ENCODE measurements at regions not wholly inside any gene's neighbourhood (a gene's known extent, or its start where the extent isn't known, plus 50 kb on each side); places are given as distances from the start of the nearest gene placed in this dataset.

GRCh38 chrX:35622040-35622439, 176.1 kb upstream of the MAGEB16 start:
- Mint-ChIP-seq H3K27ac (ENCODE audit: unreplicated experiment) (no peak overlapping the region), H3K27me3 (ENCODE audit: insufficient read depth, unreplicated experiment) (no peaks in the 10 kb centered on the region), H3K4me3 (ENCODE audit: unreplicated experiment) (no peak overlapping the region), H3K9me3 (ENCODE audit: unreplicated experiment) (no peaks in the 10 kb centered on the region), H3K4me1 (ENCODE audit: low read depth, unreplicated experiment) (no peaks in the 10 kb centered on the region), H3K36me3 (ENCODE audit: insufficient read depth, unreplicated experiment) (no peaks in the 10 kb centered on the region)
- TF ChIP-seq CTCF (IDR thresholded peaks at IDR 0.05; ENCODE audit: insufficient read depth in 1 of 2, low read depth in 1 of 2, low read length in 1 of 2, severe bottlenecking in 1 of 2, unreplicated experiment in 1 of 2), result no peak
- intact Hi-C loops (cut with micrococcal nuclease; ENCODE audit: unreplicated experiment), result no loop called here
- ChIA-PET POLR2A (no interaction called here), CTCF (no interaction called here)
- Histone ChIP-seq H3K4me3 (ENCODE audit: low read depth, low read length) (no peak overlapping the region), H3K9me3 (no peaks in the 10 kb centered on the region), H3K36me3 (ENCODE audit: control insufficient read depth, insufficient read depth, low read length) (no peaks in the 10 kb centered on the region), H3K27me3 (replicated peaks; ENCODE audit: control insufficient read depth, insufficient read depth, low read length) (no peaks in the 10 kb centered on the region), H3K4me1 (0 out of 2 replicates have a peak, but pooled peaks cover 4% of the 10 kb centered on the region)
- no TSS peak for BruUV-seq (replicated peaks)
- no peak for DNase-seq

- DNase-seq, result no peak
- H3K9me3 Mint-ChIP-seq (ENCODE audit: unreplicated experiment), result no peaks in the 10 kb centered on the region
- Histone ChIP-seq H3K4me1 (0 out of 2 replicates have a peak, but pooled peaks cover 4% of the 10 kb centered on the region), H3K27me3 (replicated peaks; ENCODE audit: control insufficient read depth, insufficient read depth, low read length) (no peaks in the 10 kb centered on the region), H3K4me3 (ENCODE audit: low read depth, low read length) (no peak overlapping the region), H3K9me3 (no peaks in the 10 kb centered on the region), H3K36me3 (ENCODE audit: control insufficient read depth, insufficient read depth, low read length) (no peaks in the 10 kb centered on the region)
- BruUV-seq (replicated peaks), result no TSS peak
- POLR2A ChIA-PET, result no interaction called here
- no peak for TF ChIP-seq CTCF (IDR thresholded peaks at IDR 0.05; ENCODE audit: insufficient read depth in 1 of 2, low read depth in 1 of 2, low read length in 1 of 2, severe bottlenecking in 1 of 2, unreplicated experiment in 1 of 2)
- CTCF ChIA-PET, result no interaction called here
- no peak overlapping the region for H3K4me3 Mint-ChIP-seq (ENCODE audit: unreplicated experiment)
- intact Hi-C loops (cut with micrococcal nuclease; ENCODE audit: unreplicated experiment), result no loop called here
- H3K4me1 Mint-ChIP-seq (ENCODE audit: low read depth, unreplicated experiment), result no peaks in the 10 kb centered on the region
- H3K36me3 Mint-ChIP-seq (ENCODE audit: insufficient read depth, unreplicated experiment), result no peaks in the 10 kb centered on the region
- H3K27ac Mint-ChIP-seq (ENCODE audit: unreplicated experiment), result no peak overlapping the region
- H3K27me3 Mint-ChIP-seq (ENCODE audit: insufficient read depth, unreplicated experiment), result no peaks in the 10 kb centered on the region
Observed at GRCh38 chrX:35622601-35623000, 175.5 kb upstream of the MAGEB16 start.

- H3K9me3 Mint-ChIP-seq (ENCODE audit: unreplicated experiment), result no peaks in the 10 kb centered on the region
- no peak for DNase-seq
- H3K4me1 ChIP-seq, result 0 out of 2 replicates have a peak, but pooled peaks cover 4% of the 10 kb centered on the region
- no peaks in the 10 kb centered on the region for H3K27me3 Mint-ChIP-seq (ENCODE audit: insufficient read depth, unreplicated experiment)
- H3K36me3 Mint-ChIP-seq (ENCODE audit: insufficient read depth, unreplicated experiment), result no peaks in the 10 kb centered on the region
- no peak overlapping the region for H3K27ac Mint-ChIP-seq (ENCODE audit: unreplicated experiment)
- H3K4me3 Mint-ChIP-seq (ENCODE audit: unreplicated experiment), result no peak overlapping the region
- H3K27me3 ChIP-seq (replicated peaks; ENCODE audit: control insufficient read depth, insufficient read depth, low read length), result no peaks in the 10 kb centered on the region
- H3K9me3 ChIP-seq, result no peaks in the 10 kb centered on the region
- no TSS peak for BruUV-seq (replicated peaks)
- CTCF ChIA-PET, result no interaction called here
- TF ChIP-seq CTCF (IDR thresholded peaks at IDR 0.05; ENCODE audit: insufficient read depth in 1 of 2, low read depth in 1 of 2, low read length in 1 of 2, severe bottlenecking in 1 of 2, unreplicated experiment in 1 of 2), result no peak
- no peaks in the 10 kb centered on the region for H3K4me1 Mint-ChIP-seq (ENCODE audit: low read depth, unreplicated experiment)
- intact Hi-C loops (cut with micrococcal nuclease; ENCODE audit: unreplicated experiment), result no loop called here
- H3K4me3 ChIP-seq (ENCODE audit: low read depth, low read length), result no peak overlapping the region
- POLR2A ChIA-PET, result no interaction called here
- H3K36me3 ChIP-seq (ENCODE audit: control insufficient read depth, insufficient read depth, low read length), result no peaks in the 10 kb centered on the region
Observed at GRCh38 chrX:35625714-35626113, 172.4 kb upstream of the MAGEB16 start.
